ENCODE measurements at regions not wholly inside any gene's neighbourhood (a gene's known extent, or its start where the extent isn't known, plus 50 kb on each side); places are given as distances from the start of the nearest gene placed in this dataset.

DNA sequence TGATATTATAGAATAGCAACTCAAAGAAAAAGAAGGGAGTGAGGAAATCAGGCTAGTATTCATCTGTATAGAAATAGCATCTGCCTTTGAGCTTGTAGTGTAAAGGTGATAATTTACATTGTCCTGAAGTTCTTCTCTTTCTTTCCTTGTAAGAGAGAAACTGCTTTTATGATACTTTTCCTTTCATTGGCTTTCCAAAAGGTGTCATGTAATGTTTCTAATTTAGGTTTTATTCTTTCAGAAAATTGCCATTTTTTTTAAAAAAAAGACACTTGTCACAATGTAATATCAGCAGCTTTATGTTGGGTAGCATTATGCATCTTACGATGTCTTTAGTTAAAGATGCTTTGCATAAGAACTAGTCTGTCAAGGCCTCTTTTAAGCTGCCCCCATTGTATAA, 1153.8 kb upstream of the PCDH7 start:
- H3K4me1 ChIP-seq (ENCODE audit: insufficient read depth, low read length, severe bottlenecking) = no peaks in the 10 kb centered on the region
- no peak overlapping the region for H3K4me3 ChIP-seq (ENCODE audit: low read depth, low read length, poor library complexity, severe bottlenecking)
- H3K27me3 ChIP-seq (ENCODE audit: insufficient read depth, low read length) = no peaks in the 10 kb centered on the region
- no peak overlapping the region for H3K9ac ChIP-seq (ENCODE audit: low read length)
- H4K20me1 ChIP-seq (ENCODE audit: insufficient read depth, low read length) = no peaks in the 10 kb centered on the region
- H3K9me3 ChIP-seq (ENCODE audit: low read length) = no peaks in the 10 kb centered on the region
- H3K79me2 ChIP-seq (ENCODE audit: insufficient read depth, low read length) = no peaks in the 10 kb centered on the region
- TF ChIP-seq, protein P1, sequence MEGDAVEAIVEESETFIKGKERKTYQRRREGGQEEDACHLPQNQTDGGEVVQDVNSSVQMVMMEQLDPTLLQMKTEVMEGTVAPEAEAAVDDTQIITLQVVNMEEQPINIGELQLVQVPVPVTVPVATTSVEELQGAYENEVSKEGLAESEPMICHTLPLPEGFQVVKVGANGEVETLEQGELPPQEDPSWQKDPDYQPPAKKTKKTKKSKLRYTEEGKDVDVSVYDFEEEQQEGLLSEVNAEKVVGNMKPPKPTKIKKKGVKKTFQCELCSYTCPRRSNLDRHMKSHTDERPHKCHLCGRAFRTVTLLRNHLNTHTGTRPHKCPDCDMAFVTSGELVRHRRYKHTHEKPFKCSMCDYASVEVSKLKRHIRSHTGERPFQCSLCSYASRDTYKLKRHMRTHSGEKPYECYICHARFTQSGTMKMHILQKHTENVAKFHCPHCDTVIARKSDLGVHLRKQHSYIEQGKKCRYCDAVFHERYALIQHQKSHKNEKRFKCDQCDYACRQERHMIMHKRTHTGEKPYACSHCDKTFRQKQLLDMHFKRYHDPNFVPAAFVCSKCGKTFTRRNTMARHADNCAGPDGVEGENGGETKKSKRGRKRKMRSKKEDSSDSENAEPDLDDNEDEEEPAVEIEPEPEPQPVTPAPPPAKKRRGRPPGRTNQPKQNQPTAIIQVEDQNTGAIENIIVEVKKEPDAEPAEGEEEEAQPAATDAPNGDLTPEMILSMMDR (IDR thresholded peaks at IDR 0.05; ENCODE audit: low read length) = no peak
- TF ChIP-seq EZH2 (IDR thresholded peaks at IDR 0.05; ENCODE audit: borderline replicate concordance, low read length) = no peak
- H3K4me2 ChIP-seq (ENCODE audit: low read length) = no peak overlapping the region
- H3K36me3 ChIP-seq (ENCODE audit: insufficient read depth, low read length) = no peaks in the 10 kb centered on the region
- no peaks in the 10 kb centered on the region for H3F3A ChIP-seq (ENCODE audit: insufficient read depth, low read length)
- H2AFZ ChIP-seq (ENCODE audit: low read length) = no peak overlapping the region
- H3K27ac ChIP-seq (ENCODE audit: low read depth, low read length, poor library complexity, severe bottlenecking) = no peak overlapping the region
- H3K9me2 ChIP-seq (ENCODE audit: low read depth, low read length) = no peaks in the 10 kb centered on the region

DNA sequence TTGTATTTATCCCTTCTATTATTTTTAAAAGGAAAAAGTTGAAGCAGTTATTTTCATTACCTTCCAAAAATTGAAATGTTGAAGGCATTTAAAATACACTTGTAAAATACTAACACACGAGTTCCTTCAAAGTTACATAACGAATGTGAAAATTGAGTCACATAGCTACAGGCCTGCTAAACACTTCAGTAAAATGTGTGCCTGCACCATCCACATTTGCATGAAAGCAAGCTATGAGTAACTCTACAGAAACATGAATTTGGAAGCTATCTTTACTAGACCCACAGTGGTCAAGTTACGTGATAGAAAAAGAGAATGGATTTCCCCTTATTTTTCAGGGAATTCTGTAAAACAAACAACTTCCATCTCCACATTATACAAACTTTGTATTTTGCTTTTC, 1148.8 kb upstream of the PCDH7 start:
- Histone ChIP-seq H3K9me2 (ENCODE audit: low read depth, low read length) (no peaks in the 10 kb centered on the region), H3K4me1 (ENCODE audit: insufficient read depth, low read length, severe bottlenecking) (no peaks in the 10 kb centered on the region), H3K27me3 (ENCODE audit: insufficient read depth, low read length) (no peaks in the 10 kb centered on the region), H3F3A (ENCODE audit: insufficient read depth, low read length) (no peaks in the 10 kb centered on the region), H3K4me2 (ENCODE audit: low read length) (no peak overlapping the region), H3K36me3 (ENCODE audit: insufficient read depth, low read length) (no peaks in the 10 kb centered on the region), H3K27ac (ENCODE audit: low read depth, low read length, poor library complexity, severe bottlenecking) (no peak overlapping the region), H3K9ac (ENCODE audit: low read length) (no peak overlapping the region), H3K9me3 (ENCODE audit: low read length) (no peaks in the 10 kb centered on the region), H2AFZ (ENCODE audit: low read length) (no peak overlapping the region), H4K20me1 (ENCODE audit: insufficient read depth, low read length) (no peaks in the 10 kb centered on the region), H3K79me2 (ENCODE audit: insufficient read depth, low read length) (no peaks in the 10 kb centered on the region), H3K4me3 (ENCODE audit: low read depth, low read length, poor library complexity, severe bottlenecking) (no peak overlapping the region)
- TF ChIP-seq EZH2 (IDR thresholded peaks at IDR 0.05; ENCODE audit: borderline replicate concordance, low read length) = no peak
- TF ChIP-seq, protein P1 (IDR thresholded peaks at IDR 0.05; ENCODE audit: low read length) = no peak

DNA sequence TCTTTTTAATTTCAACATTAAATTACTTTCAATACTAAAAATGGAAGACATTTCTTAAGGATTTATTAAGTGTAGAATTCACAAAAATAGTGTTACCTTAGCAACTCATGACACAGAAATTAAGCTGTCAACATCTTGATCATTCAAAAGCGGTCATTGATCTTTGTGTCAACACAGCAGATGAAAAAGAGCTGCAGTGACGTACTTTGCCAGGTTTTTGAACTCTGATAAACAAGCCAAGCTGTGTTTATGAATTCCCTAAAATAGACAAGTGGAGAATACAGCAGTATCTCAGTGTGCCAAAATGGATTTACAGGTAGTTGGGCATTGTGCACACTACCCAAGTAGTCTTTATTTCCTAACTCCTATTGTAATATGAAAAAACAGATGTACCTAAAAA, 1141.8 kb upstream of the PCDH7 start:
- no peaks in the 10 kb centered on the region for H3K79me2 ChIP-seq (ENCODE audit: insufficient read depth, low read length)
- no peaks in the 10 kb centered on the region for H3K27me3 ChIP-seq (ENCODE audit: insufficient read depth, low read length)
- H3K9ac ChIP-seq (ENCODE audit: low read length) = no peak overlapping the region
- H4K20me1 ChIP-seq (ENCODE audit: insufficient read depth, low read length) = no peaks in the 10 kb centered on the region
- no peaks in the 10 kb centered on the region for H3F3A ChIP-seq (ENCODE audit: insufficient read depth, low read length)
- H3K36me3 ChIP-seq (ENCODE audit: insufficient read depth, low read length) = no peaks in the 10 kb centered on the region
- H3K4me2 ChIP-seq (ENCODE audit: low read length) = no peak overlapping the region
- no peaks in the 10 kb centered on the region for H3K9me2 ChIP-seq (ENCODE audit: low read depth, low read length)
- no peaks in the 10 kb centered on the region for H3K4me1 ChIP-seq (ENCODE audit: insufficient read depth, low read length, severe bottlenecking)
- TF ChIP-seq, protein P1 (IDR thresholded peaks at IDR 0.05; ENCODE audit: low read length) = no peak
- TF ChIP-seq EZH2 (IDR thresholded peaks at IDR 0.05; ENCODE audit: borderline replicate concordance, low read length) = no peak
- no peak overlapping the region for H2AFZ ChIP-seq (ENCODE audit: low read length)
- H3K9me3 ChIP-seq (ENCODE audit: low read length) = no peaks in the 10 kb centered on the region
- H3K4me3 ChIP-seq (ENCODE audit: low read depth, low read length, poor library complexity, severe bottlenecking) = no peak overlapping the region
- no peak overlapping the region for H3K27ac ChIP-seq (ENCODE audit: low read depth, low read length, poor library complexity, severe bottlenecking)
